RPMI8226 (cell line): ENCODE measurements at regions not wholly inside any gene's neighbourhood (a gene's known extent, or its start where the extent isn't known, plus 50 kb on each side); places are given as distances from the start of the nearest gene placed in this dataset.

Source experiments
- DNase-seq: peaks from one replicate; pipeline ENCODE4 v3.0.0-alpha.2; 2015

DNA sequence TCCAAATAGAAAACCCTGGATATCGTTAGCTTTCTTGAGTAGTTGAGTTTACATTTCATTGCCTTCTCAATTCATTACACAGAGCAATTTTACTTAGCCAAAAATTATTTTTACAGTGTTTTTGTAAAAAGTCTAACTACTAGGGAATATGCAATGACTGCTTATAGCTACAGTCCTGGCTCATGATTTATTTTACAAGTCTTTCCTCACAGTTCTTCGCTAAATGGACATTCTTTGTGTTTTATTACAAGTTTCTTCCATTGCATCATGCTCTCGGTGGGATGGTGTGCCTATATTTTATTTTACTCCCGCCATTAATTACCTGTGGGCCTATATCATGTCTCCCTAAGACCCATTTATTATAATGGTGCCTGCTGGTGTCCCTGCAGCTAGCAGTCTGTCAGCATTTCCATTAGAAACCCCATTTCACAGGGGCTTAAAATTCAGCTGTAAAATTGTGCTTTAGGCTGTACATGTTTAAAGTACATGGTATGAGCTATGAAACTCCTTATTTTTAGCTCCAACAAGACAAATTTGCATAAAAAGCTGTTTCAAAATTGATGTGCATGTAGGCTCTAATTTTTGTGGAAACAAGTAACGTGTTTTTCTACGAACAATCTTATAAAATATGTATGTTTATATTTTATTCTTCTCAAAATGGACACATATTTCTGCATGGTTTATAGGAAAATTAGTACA lies 227.4 kb downstream of the SLC7A11 start:
- no peak for DNase-seq

DNA sequence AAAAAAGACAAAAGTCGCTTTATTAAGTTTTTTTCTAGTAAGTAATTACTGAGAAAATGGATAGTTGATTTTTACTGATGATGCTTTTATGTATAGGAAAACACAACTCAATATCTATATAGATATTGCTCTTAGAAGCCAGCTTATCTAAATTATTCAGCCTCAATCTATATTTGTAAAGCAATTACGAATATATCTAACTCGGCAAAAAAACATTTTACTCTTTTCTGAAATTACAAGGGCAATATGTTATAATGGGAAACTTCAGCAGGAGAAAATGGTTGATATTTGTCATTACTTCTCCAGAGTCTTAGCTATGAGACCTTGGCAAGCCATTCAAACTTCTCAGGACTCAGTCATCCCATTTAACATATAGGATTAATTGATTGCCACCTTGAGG lies 228.5 kb downstream of the SLC7A11 start:
- no peak for DNase-seq

GRCh38 chr4:138010639-138011038 lies 231.5 kb downstream of the SLC7A11 start:
- no peak for DNase-seq

DNA sequence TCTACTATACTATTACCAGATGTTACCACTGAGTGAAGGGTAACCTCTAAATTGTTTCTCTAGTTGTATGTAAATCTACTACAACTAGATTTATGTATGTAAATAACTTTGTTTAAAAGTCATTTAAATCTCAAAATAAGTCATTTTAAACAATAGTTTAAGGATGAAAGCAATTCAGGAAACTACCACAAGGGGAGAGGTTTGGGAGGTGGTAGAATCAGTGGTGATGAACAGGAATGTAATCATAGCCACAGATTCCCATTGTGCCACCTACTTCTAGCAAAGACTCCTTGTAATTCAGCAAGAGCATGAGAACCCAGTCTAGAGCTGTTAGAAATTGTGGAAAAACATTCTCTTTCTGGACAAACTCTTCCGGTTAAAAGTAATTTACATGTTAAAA lies 234.6 kb downstream of the SLC7A11 start:
- DNase-seq: no peak

GRCh38 chr4:138005486-138005885 lies 236.7 kb downstream of the SLC7A11 start:
- no peak for DNase-seq

GRCh38 chr4:138003248-138003647 lies 238.9 kb downstream of the SLC7A11 start:
- DNase-seq: no peak

DNA sequence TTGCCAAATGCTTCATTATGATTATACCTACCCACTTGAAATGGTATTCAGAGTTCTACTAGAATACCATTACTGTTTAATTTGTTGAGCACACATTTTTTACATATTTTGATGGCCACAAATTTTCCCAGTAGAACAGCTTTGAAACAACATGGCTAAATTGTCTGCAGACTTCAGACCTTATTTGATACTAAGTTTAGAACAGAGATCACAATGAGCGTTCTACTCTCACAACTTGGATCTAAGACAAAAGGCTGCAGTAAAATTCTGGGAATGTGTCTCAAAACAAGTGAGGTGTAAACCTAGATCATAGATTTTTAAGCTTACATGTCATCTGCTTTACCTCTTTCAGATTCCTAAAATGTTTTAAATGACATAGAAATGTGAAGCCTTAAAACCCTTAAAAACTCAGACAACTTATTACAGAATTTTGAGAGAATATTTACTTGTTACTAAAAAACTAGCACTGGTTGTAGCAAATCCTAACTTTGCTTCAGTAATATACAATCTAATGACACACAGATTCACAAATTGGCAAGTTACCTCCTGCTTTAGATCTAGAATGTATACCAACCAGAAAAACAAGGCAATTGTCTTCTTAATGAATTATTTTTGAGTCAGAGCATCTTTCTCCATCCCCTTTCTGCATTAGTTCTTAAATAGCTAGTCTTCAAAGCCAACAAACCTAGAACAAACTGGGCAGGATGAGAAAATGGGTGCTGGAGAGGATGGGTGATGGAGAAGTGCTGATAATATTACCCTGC lies 243.3 kb downstream of the SLC7A11 start:
- DNase-seq: no peak

DNA sequence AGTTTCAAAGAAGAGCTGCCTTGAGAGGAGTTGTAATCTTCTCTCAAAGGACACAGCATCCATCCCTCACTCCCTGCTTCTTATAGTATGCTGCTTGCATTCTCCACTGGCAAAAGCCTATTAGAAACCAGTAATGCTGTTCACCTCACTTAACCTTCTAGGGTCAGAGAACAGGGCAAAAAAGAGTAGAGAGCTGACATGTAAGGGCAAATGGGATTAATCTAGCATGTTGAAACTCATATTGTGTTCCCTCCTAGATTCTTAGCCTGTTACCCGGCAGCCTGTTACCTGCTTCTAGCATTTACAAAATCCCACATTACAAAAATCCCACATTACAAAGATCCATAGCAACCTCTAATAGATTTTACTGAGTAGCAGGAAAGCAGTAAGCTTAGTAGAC lies 244.7 kb downstream of the SLC7A11 start:
- no peak for DNase-seq

DNA sequence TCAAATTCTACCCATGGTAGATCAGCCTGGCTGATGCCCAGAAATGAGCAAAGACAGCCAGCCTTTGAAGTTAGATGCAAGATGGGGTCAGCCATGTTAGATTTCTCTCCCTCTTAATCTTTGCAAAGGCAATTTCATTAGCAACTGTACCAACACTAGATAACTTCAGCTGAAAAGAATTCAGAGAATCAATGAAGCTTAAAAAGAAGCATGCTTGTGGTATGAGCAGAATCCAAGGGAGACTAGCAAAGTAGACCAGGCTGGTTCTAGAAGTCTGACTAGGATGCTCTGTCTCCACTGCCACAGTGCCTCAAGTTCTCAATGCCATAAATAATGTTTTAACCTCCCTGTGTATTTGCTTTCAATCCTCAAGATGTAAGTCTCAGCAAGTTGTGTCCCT lies 247.3 kb downstream of the SLC7A11 start:
- no peak for DNase-seq

DNA sequence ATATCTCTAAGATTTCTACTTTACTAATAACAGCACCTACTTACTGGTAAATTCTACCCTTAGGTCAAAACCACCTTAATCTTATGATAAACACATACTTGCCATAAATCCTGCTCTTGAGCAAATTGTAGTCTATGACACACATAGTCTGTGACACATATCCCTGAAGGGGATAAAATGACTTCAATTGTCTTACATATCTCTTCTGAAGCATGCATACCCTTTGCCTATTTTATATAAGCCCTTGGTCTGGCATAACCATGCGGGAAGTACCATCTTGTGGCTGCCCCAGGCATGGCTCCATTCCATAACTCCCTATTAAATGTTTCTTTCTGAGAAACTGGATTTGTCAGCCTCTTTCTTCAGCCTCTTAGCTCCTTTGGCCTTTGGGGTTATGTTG lies 248.9 kb downstream of the SLC7A11 start:
- no peak for DNase-seq

GRCh38 chr4:137981277-137981676 lies 260.9 kb downstream of the SLC7A11 start:
- no peak for DNase-seq

DNA sequence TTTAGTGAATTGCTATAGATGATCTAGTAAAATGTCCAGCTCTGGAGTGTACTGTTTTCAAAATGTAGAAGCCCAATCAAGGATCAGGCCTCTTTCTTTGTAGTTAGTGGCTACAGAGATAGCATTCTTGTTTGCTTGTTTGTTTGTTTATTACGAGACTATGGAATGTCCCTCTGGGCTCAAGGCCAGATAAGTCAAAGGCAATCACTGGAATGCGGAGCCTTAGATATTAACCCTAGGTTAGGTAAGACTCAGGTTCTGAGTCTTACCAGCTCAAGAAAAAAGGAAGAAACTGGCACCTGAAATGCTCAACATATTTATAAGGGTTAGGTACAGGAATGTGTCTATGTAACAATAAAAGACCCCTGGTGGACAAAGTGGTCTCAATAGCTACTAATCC lies 261.5 kb downstream of the SLC7A11 start:
- no peak for DNase-seq

- DNase-seq: no peak
These were observed 262.2 kb downstream of the SLC7A11 start for GRCh38 chr4:137979938-137980337.

- DNase-seq: no peak
These were observed 273.0 kb downstream of the SLC7A11 start for GRCh38 chr4:137968956-137969678.

GRCh38 chr4:137967480-137968190 lies 274.5 kb downstream of the SLC7A11 start:
- no peak for DNase-seq

DNA sequence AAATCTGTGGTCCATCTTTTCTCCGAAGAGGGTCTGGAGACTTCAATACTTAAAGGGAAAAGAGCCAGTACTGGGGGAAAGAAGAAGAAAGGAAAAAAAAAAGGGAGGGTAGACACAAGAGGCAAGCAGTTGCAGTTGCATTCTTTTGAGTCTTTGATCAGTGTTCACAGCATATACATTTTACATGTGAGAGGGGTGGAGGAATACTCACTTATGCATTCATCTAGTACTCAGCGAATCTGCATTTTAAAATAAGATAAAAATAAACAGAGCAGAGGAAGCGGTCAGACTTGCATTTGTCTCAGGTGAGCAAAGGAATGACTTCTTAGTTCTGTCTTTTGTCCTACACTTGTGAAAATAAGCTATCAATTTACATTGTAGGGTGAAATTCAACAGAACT lies 275.6 kb downstream of the SLC7A11 start:
- DNase-seq: no peak

DNA sequence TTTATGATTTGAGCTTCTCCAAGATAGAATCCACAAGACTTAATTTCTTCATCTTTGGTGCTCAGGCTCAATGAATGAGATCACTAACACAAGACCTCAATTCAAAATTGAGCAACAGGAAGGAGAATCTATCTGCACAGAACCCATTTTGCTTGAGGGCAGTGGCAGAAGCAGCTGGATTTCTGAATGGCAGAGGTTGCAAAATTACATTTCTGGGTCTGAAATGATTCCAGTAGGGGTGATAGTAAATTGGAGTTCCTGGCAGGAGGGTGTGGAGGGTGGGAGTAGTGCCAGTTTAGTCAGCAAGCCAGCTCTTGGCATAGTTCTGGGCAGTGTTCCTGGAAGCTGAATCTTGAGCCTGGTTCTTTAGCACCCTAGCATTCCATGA lies 281.1 kb downstream of the SLC7A11 start:
- DNase-seq: no peak

- DNase-seq: no peak
These were observed 281.6 kb downstream of the SLC7A11 start for GRCh38 chr4:137960371-137961050.

DNA sequence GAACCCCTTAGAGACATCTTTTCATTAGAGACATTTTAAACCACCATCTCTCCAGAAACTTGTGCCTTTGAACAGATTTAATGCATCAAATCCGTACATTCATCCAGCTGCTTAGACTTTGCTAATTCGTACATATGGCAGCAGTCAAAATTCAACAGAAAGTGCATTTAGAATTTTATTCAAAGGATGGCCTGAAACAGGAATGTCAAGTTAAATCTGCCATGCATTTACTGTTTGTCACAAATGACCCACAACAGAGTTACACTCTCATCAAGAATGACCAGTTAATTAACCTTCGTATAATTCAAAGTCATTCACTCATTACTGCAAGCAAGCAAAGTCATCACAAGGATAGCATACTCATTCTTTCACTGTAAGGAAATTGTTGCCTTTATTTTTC lies 284.3 kb downstream of the SLC7A11 start:
- DNase-seq: no peak

DNA sequence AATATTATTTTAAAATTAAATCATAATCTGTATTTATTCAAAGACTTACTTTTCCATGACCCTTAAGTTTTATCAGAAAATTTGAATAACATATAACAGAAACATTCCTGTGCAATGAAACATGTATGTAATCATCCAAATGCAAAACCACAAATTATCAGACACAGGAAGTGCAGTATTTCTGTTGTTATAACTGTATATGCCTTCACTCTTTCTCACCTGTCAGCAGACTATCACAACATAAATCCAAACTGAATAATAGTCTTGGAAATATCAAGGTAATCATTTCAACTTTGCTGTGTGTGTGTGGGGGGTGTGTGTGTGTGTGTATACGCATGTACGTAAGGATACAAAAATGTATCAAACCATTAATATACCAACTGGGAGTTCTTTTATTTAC lies 285.9 kb downstream of the SLC7A11 start:
- no peak for DNase-seq

DNA sequence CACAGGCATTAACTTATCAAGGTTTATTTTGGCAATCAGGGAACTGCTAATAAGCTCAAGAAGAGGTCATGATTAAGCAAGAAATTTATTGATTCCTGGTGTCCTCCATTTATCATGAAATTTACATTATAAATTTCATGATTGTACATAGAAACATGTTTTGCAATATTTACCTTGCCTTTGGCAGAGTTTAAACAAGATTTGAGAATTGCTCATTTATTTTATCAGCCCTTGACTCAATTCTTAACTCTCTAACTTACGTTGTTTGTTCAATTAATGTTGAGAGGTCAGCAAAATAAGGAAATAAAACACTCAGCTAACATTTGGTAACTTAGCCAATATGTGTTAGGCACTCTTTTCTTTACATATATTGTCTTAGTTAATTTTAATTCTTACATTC lies 286.6 kb downstream of the SLC7A11 start:
- DNase-seq: no peak

DNA sequence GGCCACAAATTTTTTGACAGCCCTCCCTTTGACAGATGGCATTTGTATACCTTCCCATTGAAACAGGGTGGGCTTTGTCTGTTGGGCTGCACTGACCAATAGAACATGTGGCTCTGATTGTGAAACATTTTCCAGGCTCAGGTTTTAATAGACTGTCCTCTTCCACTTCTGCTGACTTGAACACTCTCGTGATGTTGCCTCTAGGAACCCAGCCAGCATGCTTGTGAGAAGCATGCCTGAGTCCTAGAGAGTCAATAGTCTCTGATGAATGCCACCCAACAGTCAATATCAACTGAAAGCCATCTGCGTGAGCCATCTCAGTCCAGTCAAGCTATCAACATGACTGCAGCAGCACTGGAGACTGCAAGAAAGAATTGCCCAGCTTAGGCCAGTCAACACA lies 290.0 kb downstream of the SLC7A11 start:
- DNase-seq: no peak

- DNase-seq: no peak
These were observed 291.9 kb downstream of the SLC7A11 start for GRCh38 chr4:137950286-137950685.
